NCI-H2107 treated with DMSO at 0.1 percent for 48 hours (cell line): ENCODE measurements at regions not wholly inside any gene's neighbourhood (a gene's known extent, or its start where the extent isn't known, plus 50 kb on each side); places are given as distances from the start of the nearest gene placed in this dataset.

ENCODE experiments used
- DNase-seq: peaks from one replicate; lab custom pipeline; 2025; ENCODE audit not compliant: unreplicated experiment; lab: John Stamatoyannopoulos, UW

GRCh38 chr7:70975754-70976153, 156.2 kb upstream of the GALNT17 start:
- DNase-seq = no peak

- no peak for DNase-seq
Measured at GRCh38 chr7:70986297-70986696, 145.6 kb upstream of the GALNT17 start.

DNA sequence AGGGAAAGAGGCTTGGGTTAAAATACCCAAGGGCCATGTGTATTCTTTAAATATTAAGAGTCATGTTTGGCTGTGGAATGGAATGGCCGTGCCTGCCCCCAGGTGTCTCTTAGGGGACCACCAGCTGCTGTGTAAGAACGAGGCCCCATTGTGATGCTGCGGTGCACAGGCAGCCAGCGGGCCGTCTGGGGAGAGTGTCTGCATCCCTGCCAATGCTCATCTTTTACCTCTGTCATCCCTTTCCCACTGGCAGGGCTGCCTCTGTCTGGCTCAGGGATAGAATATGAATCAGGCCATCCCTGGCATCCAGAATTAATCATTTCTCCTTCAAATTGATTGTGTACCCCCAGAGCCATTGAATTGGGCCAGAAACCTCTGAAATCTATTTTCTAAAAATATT, 137.8 kb upstream of the GALNT17 start:
- no peak for DNase-seq

- no peak for DNase-seq
Measured at GRCh38 chr7:70997261-70997660, 134.7 kb upstream of the GALNT17 start.

DNA sequence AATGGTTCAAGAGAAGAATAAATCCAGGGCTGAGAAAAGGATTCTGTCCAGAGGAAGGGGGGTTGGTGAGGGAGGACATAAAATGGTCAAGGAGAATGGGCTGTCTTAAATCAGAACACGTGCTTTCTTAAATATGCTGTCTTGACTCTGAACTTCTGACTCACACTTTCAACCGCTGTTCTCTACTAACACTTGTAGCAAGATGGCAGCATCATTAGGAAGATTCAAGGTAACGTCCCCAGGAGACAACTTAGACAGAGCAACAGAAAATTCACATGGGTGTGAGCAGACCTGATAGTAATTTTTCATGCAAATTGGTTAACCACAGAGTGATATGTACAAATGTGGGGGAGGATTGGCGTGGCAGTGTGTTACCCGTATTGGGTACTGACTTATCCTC, 126.8 kb upstream of the GALNT17 start:
- no peak for DNase-seq

- no peak for DNase-seq
Measured at GRCh38 chr7:71009636-71010035, 122.3 kb upstream of the GALNT17 start.

GRCh38 chr7:71015252-71015900, 116.6 kb upstream of the GALNT17 start:
- DNase-seq = no peak

DNA sequence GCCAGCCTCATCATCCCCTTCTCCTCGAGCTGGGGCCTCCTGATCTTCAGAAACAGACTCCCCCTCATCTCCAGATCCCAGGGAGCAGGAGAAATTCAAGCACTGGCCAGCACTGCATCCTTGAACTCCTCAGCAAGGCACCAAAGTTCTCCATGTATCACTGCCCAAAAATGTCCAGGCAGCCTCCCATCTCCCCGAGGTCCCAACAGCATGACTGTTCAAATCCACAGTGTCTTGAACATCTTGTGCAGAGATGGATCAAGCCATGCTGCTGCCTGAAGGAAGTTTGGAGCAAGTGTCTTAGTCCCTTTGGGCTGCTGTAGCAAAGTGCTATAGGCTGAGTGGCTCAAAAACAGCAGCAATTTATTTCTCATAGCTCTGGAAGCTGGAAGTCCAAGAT, 115.5 kb upstream of the GALNT17 start:
- no peak for DNase-seq

DNA sequence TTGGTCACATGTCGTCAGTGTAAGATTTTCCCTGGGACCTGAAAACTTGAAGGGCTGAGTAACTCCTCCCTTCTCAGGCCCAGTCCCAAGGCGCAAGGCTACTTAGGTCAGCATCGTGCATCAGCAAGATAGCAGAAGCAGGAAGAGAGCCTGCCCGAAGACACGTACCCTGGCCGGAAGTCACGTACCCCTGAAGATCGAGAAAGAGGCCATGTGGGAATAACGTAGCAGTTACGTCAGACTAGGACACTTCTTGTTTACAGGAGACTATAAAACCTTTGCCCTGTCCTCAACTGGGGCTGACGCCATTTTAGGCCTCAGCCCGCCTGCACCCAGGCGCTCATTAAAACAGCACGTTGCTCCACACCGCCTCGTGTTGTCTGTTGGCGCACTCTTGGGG, 114.3 kb upstream of the GALNT17 start:
- DNase-seq = no peak

GRCh38 chr7:71019706-71020105, 112.2 kb upstream of the GALNT17 start:
- no peak for DNase-seq

GRCh38 chr7:71021131-71021530, 110.8 kb upstream of the GALNT17 start:
- no peak for DNase-seq

- DNase-seq = no peak
Measured at GRCh38 chr7:71026680-71027079, 105.3 kb upstream of the GALNT17 start.

- DNase-seq = no peak
Measured at GRCh38 chr7:71034243-71034642, 97.7 kb upstream of the GALNT17 start.

- no peak for DNase-seq
Measured at GRCh38 chr7:71042591-71042990, 89.4 kb upstream of the GALNT17 start.

DNA sequence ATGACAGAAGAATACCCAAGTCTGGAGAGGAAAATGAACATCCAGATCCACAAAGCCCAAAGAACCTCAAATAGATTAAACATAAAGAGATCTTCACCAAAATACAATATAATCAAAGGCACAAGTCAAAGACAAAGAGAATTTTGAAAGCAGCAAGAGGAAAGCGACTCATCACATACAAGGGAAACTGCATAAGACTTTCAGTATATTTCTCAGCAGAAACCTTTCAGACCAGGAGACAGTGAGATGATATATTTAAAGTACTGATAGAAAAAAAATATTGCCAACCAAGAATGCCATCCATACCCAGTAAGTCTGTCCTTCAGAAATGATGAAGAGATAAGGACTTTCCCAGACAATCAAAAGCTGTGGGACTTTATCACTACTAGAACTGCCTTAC, 81.5 kb upstream of the GALNT17 start:
- no peak for DNase-seq

GRCh38 chr7:71055504-71055903, 76.4 kb upstream of the GALNT17 start:
- no peak for DNase-seq

- no peak for DNase-seq
Measured at GRCh38 chr7:71077743-71078476, 54.0 kb upstream of the GALNT17 start.
